SH-SY5Y (cell line): ENCODE measurements at regions not wholly inside any gene's neighbourhood (a gene's known extent, or its start where the extent isn't known, plus 50 kb on each side); places are given as distances from the start of the nearest gene placed in this dataset.

Experiments used
- GATA2 ChIP-seq: IDR thresholded peaks from 2 replicates; pipeline ENCODE4 v1.6.1; 2011; ENCODE audit warnings: mild to moderate bottlenecking, low read depth, low read length
- GATA3 ChIP-seq: IDR thresholded peaks from 2 replicates; pipeline ENCODE4 v1.6.1; 2011; ENCODE audit warnings: low read depth, mild to moderate bottlenecking, low read length, moderate library complexity

DNA sequence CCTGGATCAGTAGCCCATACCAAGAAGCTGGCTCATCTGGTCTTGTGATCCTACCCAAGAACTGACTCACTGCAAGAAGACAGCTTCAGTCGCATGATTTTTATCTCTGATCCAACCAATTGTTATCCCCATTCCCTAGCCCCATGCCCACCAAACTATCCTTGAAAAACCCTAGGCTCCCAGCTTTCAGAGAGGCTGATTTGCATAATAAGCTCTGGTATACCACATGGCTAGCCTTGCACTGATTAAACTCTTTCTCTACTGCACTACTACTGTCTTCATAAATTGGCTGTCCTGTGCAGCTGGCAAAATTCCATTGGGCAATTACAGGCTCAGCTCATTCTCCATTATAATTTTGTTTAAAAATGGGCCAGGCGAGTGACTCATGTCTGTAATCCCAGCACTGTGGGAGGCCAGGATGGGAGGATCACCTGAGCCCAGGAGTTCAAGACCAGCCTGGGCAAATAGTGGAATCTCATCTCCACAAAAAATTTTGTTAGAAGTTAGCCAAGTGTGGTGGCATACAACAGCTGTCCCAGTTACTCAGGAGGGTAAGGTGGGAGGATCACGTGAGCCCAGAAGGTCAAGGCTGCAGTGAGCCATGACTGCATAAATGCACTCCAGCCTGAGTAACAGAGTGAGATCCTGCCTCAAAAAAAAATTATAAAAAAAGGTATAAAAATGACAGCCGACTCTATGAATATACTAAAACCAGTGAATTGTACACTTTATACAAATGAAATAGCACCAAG lies 76.7 kb upstream of the EIF5 start:
- no peak for TF ChIP-seq GATA3
- no peak for TF ChIP-seq GATA2
